ENCODE measurements at regions not wholly inside any gene's neighbourhood (a gene's known extent, or its start where the extent isn't known, plus 50 kb on each side); places are given as distances from the start of the nearest gene placed in this dataset.

GRCh38 chr20:16926626-16927430 is 178.7 kb downstream of the OTOR start:
- no peak overlapping the region for H3K4me3 ChIP-seq (ENCODE audit: low read depth, low read length)
- H3K27ac Mint-ChIP-seq (ENCODE audit: unreplicated experiment): no peak overlapping the region
- POLR2A ChIA-PET: no interaction called here
- TF ChIP-seq, protein P1, sequence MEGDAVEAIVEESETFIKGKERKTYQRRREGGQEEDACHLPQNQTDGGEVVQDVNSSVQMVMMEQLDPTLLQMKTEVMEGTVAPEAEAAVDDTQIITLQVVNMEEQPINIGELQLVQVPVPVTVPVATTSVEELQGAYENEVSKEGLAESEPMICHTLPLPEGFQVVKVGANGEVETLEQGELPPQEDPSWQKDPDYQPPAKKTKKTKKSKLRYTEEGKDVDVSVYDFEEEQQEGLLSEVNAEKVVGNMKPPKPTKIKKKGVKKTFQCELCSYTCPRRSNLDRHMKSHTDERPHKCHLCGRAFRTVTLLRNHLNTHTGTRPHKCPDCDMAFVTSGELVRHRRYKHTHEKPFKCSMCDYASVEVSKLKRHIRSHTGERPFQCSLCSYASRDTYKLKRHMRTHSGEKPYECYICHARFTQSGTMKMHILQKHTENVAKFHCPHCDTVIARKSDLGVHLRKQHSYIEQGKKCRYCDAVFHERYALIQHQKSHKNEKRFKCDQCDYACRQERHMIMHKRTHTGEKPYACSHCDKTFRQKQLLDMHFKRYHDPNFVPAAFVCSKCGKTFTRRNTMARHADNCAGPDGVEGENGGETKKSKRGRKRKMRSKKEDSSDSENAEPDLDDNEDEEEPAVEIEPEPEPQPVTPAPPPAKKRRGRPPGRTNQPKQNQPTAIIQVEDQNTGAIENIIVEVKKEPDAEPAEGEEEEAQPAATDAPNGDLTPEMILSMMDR (IDR thresholded peaks at IDR 0.05; ENCODE audit: insufficient read depth in 1 of 2, low read depth in 1 of 2, low read length in 1 of 2, severe bottlenecking in 1 of 2, unreplicated experiment in 1 of 2): no peak
- no peaks in the 10 kb centered on the region; the same call in 1 of the 2 replicates for H3K27me3 ChIP-seq (replicated peaks; ENCODE audit: control insufficient read depth, insufficient read depth, low read length)
- H3K9me3 ChIP-seq: no peaks in the 10 kb centered on the region
- no peaks in the 10 kb centered on the region for H3K36me3 Mint-ChIP-seq (ENCODE audit: insufficient read depth, unreplicated experiment)
- no peaks in the 10 kb centered on the region for H3K36me3 ChIP-seq (ENCODE audit: control insufficient read depth, insufficient read depth, low read length)
- no peaks in the 10 kb centered on the region for H3K4me1 ChIP-seq
- no peaks in the 10 kb centered on the region for H3K9me3 Mint-ChIP-seq (ENCODE audit: unreplicated experiment)
- no peak overlapping the region for H3K4me3 Mint-ChIP-seq (ENCODE audit: unreplicated experiment)
- DNase-seq: no peak
- H3K27me3 Mint-ChIP-seq (ENCODE audit: insufficient read depth, unreplicated experiment): peaks cover 16% of the 10 kb centered on the region
- no TSS peak for BruUV-seq (replicated peaks)
- CTCF ChIA-PET: no interaction called here
- H3K4me1 Mint-ChIP-seq (ENCODE audit: low read depth, unreplicated experiment): no peaks in the 10 kb centered on the region
- intact Hi-C loops (cut with micrococcal nuclease; ENCODE audit: unreplicated experiment): no loop called here

DNA sequence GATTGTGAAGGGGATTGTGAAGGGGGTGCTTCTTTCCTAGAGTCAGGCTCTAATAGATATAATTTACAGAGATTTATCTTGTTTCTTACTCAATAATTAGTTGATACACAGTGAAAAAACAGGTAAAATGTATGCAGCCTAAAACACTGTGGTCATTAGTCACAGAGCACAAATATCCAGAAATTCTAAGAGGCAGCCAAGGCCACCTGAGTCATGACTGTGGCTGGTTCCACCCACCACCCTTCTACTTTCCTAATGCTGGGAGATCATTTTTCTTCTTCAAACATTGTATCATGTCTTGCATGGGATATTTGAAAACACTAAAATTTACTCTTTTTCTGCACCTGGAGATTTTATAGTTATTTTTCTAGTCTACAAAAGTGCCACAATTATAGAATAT is 181.6 kb downstream of the OTOR start:
- Mint-ChIP-seq H3K27me3 (ENCODE audit: insufficient read depth, unreplicated experiment) (peaks cover 20% of the 10 kb centered on the region), H3K9me3 (ENCODE audit: unreplicated experiment) (no peaks in the 10 kb centered on the region), H3K4me3 (ENCODE audit: unreplicated experiment) (no peak overlapping the region), H3K36me3 (ENCODE audit: insufficient read depth, unreplicated experiment) (no peaks in the 10 kb centered on the region), H3K4me1 (ENCODE audit: low read depth, unreplicated experiment) (no peaks in the 10 kb centered on the region), H3K27ac (ENCODE audit: unreplicated experiment) (no peak overlapping the region)
- TF ChIP-seq, protein P1 (IDR thresholded peaks at IDR 0.05; ENCODE audit: insufficient read depth in 1 of 2, low read depth in 1 of 2, low read length in 1 of 2, severe bottlenecking in 1 of 2, unreplicated experiment in 1 of 2): no peak
- ChIA-PET CTCF (no interaction called here), POLR2A (no interaction called here)
- Histone ChIP-seq H3K4me3 (ENCODE audit: low read depth, low read length) (no peak overlapping the region), H3K4me1 (no peaks in the 10 kb centered on the region), H3K36me3 (ENCODE audit: control insufficient read depth, insufficient read depth, low read length) (no peaks in the 10 kb centered on the region), H3K27me3 (replicated peaks; ENCODE audit: control insufficient read depth, insufficient read depth, low read length) (no peaks in the 10 kb centered on the region; the same call in 1 of the 2 replicates), H3K9me3 (no peaks in the 10 kb centered on the region)
- BruUV-seq (replicated peaks): no TSS peak
- no peak for DNase-seq
- intact Hi-C loops (cut with micrococcal nuclease; ENCODE audit: unreplicated experiment): no loop called here

DNA sequence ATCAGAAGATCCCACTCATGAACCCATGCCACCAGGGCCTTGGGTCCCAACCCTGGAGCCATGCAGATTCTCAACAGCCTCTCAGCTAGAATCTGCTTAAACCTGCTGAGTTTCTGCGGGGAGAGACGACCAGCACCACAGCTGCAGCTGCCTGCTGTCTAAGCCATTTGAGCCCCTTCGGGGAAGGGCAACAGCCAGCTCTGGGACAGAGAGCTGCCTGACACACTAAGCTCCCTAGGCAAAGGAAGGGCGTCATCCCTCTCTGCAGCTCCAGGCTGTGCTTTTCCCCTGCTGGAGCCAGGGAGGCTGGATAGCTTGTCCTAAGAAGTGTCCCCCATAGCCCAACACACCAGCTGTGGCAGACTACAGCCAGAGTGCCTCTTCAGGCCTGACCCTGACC is 182.5 kb downstream of the OTOR start:
- Mint-ChIP-seq H3K4me3 (ENCODE audit: unreplicated experiment) (no peak overlapping the region), H3K9me3 (ENCODE audit: unreplicated experiment) (no peaks in the 10 kb centered on the region), H3K36me3 (ENCODE audit: insufficient read depth, unreplicated experiment) (no peaks in the 10 kb centered on the region), H3K27ac (ENCODE audit: unreplicated experiment) (no peak overlapping the region), H3K4me1 (ENCODE audit: low read depth, unreplicated experiment) (no peaks in the 10 kb centered on the region), H3K27me3 (ENCODE audit: insufficient read depth, unreplicated experiment) (peaks cover 17% of the 10 kb centered on the region)
- Histone ChIP-seq H3K36me3 (ENCODE audit: control insufficient read depth, insufficient read depth, low read length) (no peaks in the 10 kb centered on the region), H3K27me3 (replicated peaks; ENCODE audit: control insufficient read depth, insufficient read depth, low read length) (no peaks in the 10 kb centered on the region; the same call in 1 of the 2 replicates), H3K4me1 (no peaks in the 10 kb centered on the region), H3K9me3 (no peaks in the 10 kb centered on the region), H3K4me3 (ENCODE audit: low read depth, low read length) (no peak overlapping the region)
- DNase-seq: no peak
- TF ChIP-seq, protein P1 (IDR thresholded peaks at IDR 0.05; ENCODE audit: insufficient read depth in 1 of 2, low read depth in 1 of 2, low read length in 1 of 2, severe bottlenecking in 1 of 2, unreplicated experiment in 1 of 2): no peak
- ChIA-PET CTCF (no interaction called here), POLR2A (no interaction called here)
- BruUV-seq (replicated peaks): no TSS peak
- intact Hi-C loops (cut with micrococcal nuclease; ENCODE audit: unreplicated experiment): no loop called here

All from Caco-2 (cell line).